ENCODE measurements at regions not wholly inside any gene's neighbourhood (a gene's known extent, or its start where the extent isn't known, plus 50 kb on each side); places are given as distances from the start of the nearest gene placed in this dataset.

- peak; percentile 4; the same call in 1 of the 3 replicates for ATAC-seq
- Histone ChIP-seq H2AFZ (ENCODE audit: control insufficient read depth, low read depth, low read length) (peak overlapping the region; percentile 29; the same call in 1 of the 2 replicates), H3K36me3 (ENCODE audit: control insufficient read depth in 2 of 2, insufficient read depth in 2 of 2, low read length in 1 of 2) (no peaks in the 10 kb centered on the region), H3K4me3 (no peak overlapping the region), H3K27ac (ENCODE audit: control insufficient read depth, insufficient read depth) (peak overlapping the region; percentile 88), H3K9me3 (replicated peaks; ENCODE audit: control insufficient read depth, insufficient read depth, low read length) (no peaks in the 10 kb centered on the region; the same call in 2 of the 3 replicates), H4K20me1 (ENCODE audit: control insufficient read depth, insufficient read depth) (no peaks in the 10 kb centered on the region), H3K4me1 (ENCODE audit: control insufficient read depth, insufficient read depth, low read length) (peaks cover 57% of the 10 kb centered on the region), H3K9ac (ENCODE audit: control insufficient read depth, insufficient read depth, low read length) (no peak overlapping the region), H3K27me3 (replicated peaks in 1 of 2; ENCODE audit: control insufficient read depth in 2 of 2, insufficient read depth in 2 of 2, low read length in 1 of 2) (no peaks in the 10 kb centered on the region), H3K4me2 (ENCODE audit: control insufficient read depth, insufficient read depth) (peak overlapping the region; percentile 78), H3K79me2 (ENCODE audit: control insufficient read depth, insufficient read depth, low read length) (no peaks in the 10 kb centered on the region)
- intact Hi-C loops (cut with micrococcal nuclease; ENCODE audit: unreplicated experiment): loop anchor here (5.0 to 10.0 kb wide), 2 partner anchors 139 to 153 kb away; no protein-coding TSS in a partner anchor
- 0% methylated on average over 2 of the region's 2 CpGs for WGBS (ENCODE audit: insufficient coverage, insufficient replicate concordance, low lambda C conversion rate, missing lambda C conversion rate)
- POLR2A ChIA-PET: interaction anchor here (0.7 to 1.3 kb wide), 3 partner anchors 9 to 139 kb away, joined by 3 read pairs; no protein-coding TSS in a partner anchor
- in situ Hi-C loops (cut with MboI): loop anchor here (5.0 kb wide), 1 partner anchor 153 kb away; no protein-coding TSS in a partner anchor
- CTCF ChIA-PET: interaction anchor here (1.3 to 3.5 kb wide), 4 partner anchors 19 to 232 kb away, joined by 4 to 26 read pairs (median 4); no protein-coding TSS in a partner anchor
- no TSS peak for BruUV-seq (replicated peaks)
- RAD21 ChIA-PET (ENCODE audit: unreplicated experiment): interaction anchor here (1.0 to 6.0 kb wide), 8 partner anchors 19 to 233 kb away, joined by 3 to 91 read pairs (median 5); no protein-coding TSS in a partner anchor
- SMC1A ChIA-PET (ENCODE audit: uncharacterized antibody, unreplicated experiment): interaction anchor here (0.7 to 7.6 kb wide), 16 partner anchors 9 to 233 kb away, joined by 3 to 84 read pairs (median 4); no protein-coding TSS in a partner anchor
- FAIRE-seq: peak; percentile 13
- DNase-seq (ENCODE audit: low read depth, low spot score): peak; percentile 49
- no peak for TF ChIP-seq RFX5 (IDR thresholded peaks at IDR 0.05; ENCODE audit: low read depth, low read length)
- peak; percentile 54 for TF ChIP-seq MEF2B (IDR thresholded peaks at IDR 0.05; ENCODE audit: partially characterized antibody, poor library complexity, severe bottlenecking)
- no peak for TF ChIP-seq GATAD2B (conservative IDR thresholded peaks at IDR 0.05; ENCODE audit: low read depth)
- 0 out of 2 replicates have a peak, but pooled peaks have one; percentile 56 for TF ChIP-seq PAX8 (IDR thresholded peaks at IDR 0.05)
- TF ChIP-seq ZNF592 (IDR thresholded peaks at IDR 0.05): peak; percentile 77
- TF ChIP-seq ZNF24 (IDR thresholded peaks at IDR 0.05): peak; percentile 48; the same call in 1 of the 2 replicates
- TF ChIP-seq SPI1 (IDR thresholded peaks at IDR 0.05; ENCODE audit: borderline replicate concordance, insufficient read depth, low read depth, low read length): peak; percentile 85
- peak; percentile 60 for TF ChIP-seq CUX1 (IDR thresholded peaks at IDR 0.05; ENCODE audit: insufficient replicate concordance, low read depth, low read length)
- TF ChIP-seq ETV6 (conservative IDR thresholded peaks at IDR 0.05 in 1 of 2, IDR thresholded peaks at IDR 0.05 in 1 of 2; ENCODE audit: borderline replicate concordance in 1 of 2, low read depth in 1 of 2): no peak
- peak; percentile 42; the same call in 1 of the 2 replicates for TF ChIP-seq NFIC (IDR thresholded peaks at IDR 0.05; ENCODE audit: low read depth, low read length)
- TF ChIP-seq RAD51 (IDR thresholded peaks at IDR 0.05): peak; percentile 74
- TF ChIP-seq JUNB (IDR thresholded peaks at IDR 0.05): peak; percentile 5; the same call in 1 of the 2 replicates
- TF ChIP-seq MEF2A (IDR thresholded peaks at IDR 0.05; ENCODE audit: insufficient read depth, low read depth, low read length): peak; percentile 76; the same call in 1 of the 2 replicates
- TF ChIP-seq TCF3 (IDR thresholded peaks at IDR 0.05; ENCODE audit: borderline replicate concordance, insufficient read depth, low read depth, low read length): no peak
Measured at GRCh38 chr21:14685568-14685967, 139.5 kb upstream of the SAMSN1 start.
